Fibroblast of mammary gland (primary cell): ENCODE measurements at regions not wholly inside any gene's neighbourhood (a gene's known extent, or its start where the extent isn't known, plus 50 kb on each side); places are given as distances from the start of the nearest gene placed in this dataset.

Experiments used
- DNase-seq: peaks from one replicate; pipeline ENCODE4 v3.0.0-alpha.2; 2010; ENCODE audit warnings: low read depth
- H3K4me3 ChIP-seq: 2 replicates; pipeline ENCODE4 v1.5.1; 2011; ENCODE audit warnings: low read depth, mild to moderate bottlenecking, low read length, moderate library complexity; ENCODE audit not compliant: control insufficient read depth
- CTCF ChIP-seq: conservative IDR thresholded peaks from 2 replicates; pipeline ENCODE4 v1.5.1; 2011; ENCODE audit warnings: low read depth, low read length, inconsistent platforms; ENCODE audit not compliant: control insufficient read depth, insufficient read depth

- DNase-seq, result no peak
- no peak overlapping the region for H3K4me3 ChIP-seq
- TF ChIP-seq CTCF, result no peak
These were observed 150.1 kb downstream of the MEX3B start for GRCh38 chr15:81895723-81896122.

GRCh38 chr15:81894061-81894460 lies 151.8 kb downstream of the MEX3B start:
- no peak for DNase-seq
- no peak for TF ChIP-seq CTCF
- H3K4me3 ChIP-seq, result no peak overlapping the region

- no peak overlapping the region for H3K4me3 ChIP-seq
- no peak for TF ChIP-seq CTCF
- no peak for DNase-seq
These were observed 152.5 kb downstream of the MEX3B start for GRCh38 chr15:81893182-81893835.

GRCh38 chr15:81890496-81890895 lies 155.3 kb downstream of the MEX3B start:
- no peak overlapping the region for H3K4me3 ChIP-seq
- DNase-seq, result no peak

GRCh38 chr15:81889485-81889881 lies 156.3 kb downstream of the MEX3B start:
- no peak for DNase-seq
- H3K4me3 ChIP-seq, result no peak overlapping the region
- TF ChIP-seq CTCF, result no peak

More at GRCh38 chr15:81890496-81890895, 155.3 kb downstream of the MEX3B start:
- TF ChIP-seq CTCF, result no peak

- no peak for DNase-seq
- no peak for TF ChIP-seq CTCF
- no peak overlapping the region for H3K4me3 ChIP-seq
These were observed 156.9 kb downstream of the MEX3B start for GRCh38 chr15:81888748-81889484.
